GM10248 (cell line): ENCODE measurements at regions not wholly inside any gene's neighbourhood (a gene's known extent, or its start where the extent isn't known, plus 50 kb on each side); places are given as distances from the start of the nearest gene placed in this dataset.
A peak's percentile ranks its signal among the peaks of the same experiment; 100 is the strongest.
"Not testable (repeated sequence)": the region's sequence is repeated elsewhere in the genome, so short reads cannot be mapped to it uniquely, and the experiment has no call there.

Experiments used
- CTCF ChIA-PET: fragments of 300-600 bp; sonication (Branson Sonifier 250); formaldehyde crosslinking; extraction: SDS; loops from one replicate; lab custom pipeline; 2021; ENCODE audit warnings: antibody characterized with exemption; lab: Yijun Ruan, JAX
- POLR2A ChIA-PET: fragments of 350-650 bp; sonication (Branson Sonifier 250); formaldehyde crosslinking; extraction: SDS; loops from one replicate; lab custom pipeline; 2020; ENCODE audit warnings: antibody characterized with exemption; lab: Yijun Ruan, JAX
- DNase-seq: peaks from one replicate; pipeline ENCODE4 v3.0.0; 2012; ENCODE audit errors: extremely low spot score
- TF ChIP-seq, protein P1 (sequence below): IDR thresholded peaks from 2 replicates; pipeline ENCODE4 v1.5.1; 2012; ENCODE audit warnings: mild to moderate bottlenecking, low read depth; ENCODE audit errors: extremely low read depth, missing control alignments, control extremely low read depth

DNA sequence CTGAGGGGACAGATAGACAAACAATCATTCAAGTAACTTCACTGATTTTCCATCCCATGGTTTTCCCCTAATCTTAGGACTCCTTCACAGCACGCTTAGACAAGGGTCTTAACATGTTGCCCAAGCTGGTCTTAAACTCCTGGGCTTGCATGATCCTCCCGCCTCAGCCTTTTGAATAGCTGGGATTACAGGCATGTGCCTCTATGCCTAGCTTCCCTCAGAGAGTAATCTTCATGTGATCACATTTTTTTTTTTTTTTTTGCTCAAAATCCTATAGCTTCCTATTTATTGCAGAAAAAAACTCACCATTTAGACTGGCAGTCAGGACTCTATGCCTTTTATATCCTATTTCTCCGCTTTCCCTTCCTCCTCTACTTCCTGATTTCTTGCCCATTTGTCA lies 90.4 kb upstream of the DPH5 start:
- CTCF ChIA-PET, result interaction anchor here (0.8 to 2.3 kb wide), 4 partner anchors 10 to 172 kb away, joined by 3 to 6 read pairs (median 4); no protein-coding TSS in a partner anchor
- TF ChIP-seq, protein P1, sequence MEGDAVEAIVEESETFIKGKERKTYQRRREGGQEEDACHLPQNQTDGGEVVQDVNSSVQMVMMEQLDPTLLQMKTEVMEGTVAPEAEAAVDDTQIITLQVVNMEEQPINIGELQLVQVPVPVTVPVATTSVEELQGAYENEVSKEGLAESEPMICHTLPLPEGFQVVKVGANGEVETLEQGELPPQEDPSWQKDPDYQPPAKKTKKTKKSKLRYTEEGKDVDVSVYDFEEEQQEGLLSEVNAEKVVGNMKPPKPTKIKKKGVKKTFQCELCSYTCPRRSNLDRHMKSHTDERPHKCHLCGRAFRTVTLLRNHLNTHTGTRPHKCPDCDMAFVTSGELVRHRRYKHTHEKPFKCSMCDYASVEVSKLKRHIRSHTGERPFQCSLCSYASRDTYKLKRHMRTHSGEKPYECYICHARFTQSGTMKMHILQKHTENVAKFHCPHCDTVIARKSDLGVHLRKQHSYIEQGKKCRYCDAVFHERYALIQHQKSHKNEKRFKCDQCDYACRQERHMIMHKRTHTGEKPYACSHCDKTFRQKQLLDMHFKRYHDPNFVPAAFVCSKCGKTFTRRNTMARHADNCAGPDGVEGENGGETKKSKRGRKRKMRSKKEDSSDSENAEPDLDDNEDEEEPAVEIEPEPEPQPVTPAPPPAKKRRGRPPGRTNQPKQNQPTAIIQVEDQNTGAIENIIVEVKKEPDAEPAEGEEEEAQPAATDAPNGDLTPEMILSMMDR, result no peak
- no peak for DNase-seq
- POLR2A ChIA-PET, result no interaction called here

- no peak for DNase-seq
- TF ChIP-seq, protein P1, result no peak
- ChIA-PET POLR2A (no interaction called here), CTCF (interaction anchor here (0.6 to 2.3 kb wide), 4 partner anchors 11 to 173 kb away, joined by 3 to 6 read pairs (median 4); no protein-coding TSS in a partner anchor)
Measured at GRCh38 chr1:101115112-101115511, 89.5 kb upstream of the DPH5 start.

GRCh38 chr1:101114128-101114527 lies 88.5 kb upstream of the DPH5 start:
- POLR2A ChIA-PET, DNase-seq: not testable (repeated sequence)
- CTCF ChIA-PET, result interaction anchor here (0.8 to 2.3 kb wide), 2 partner anchors 10 to 25 kb away, joined by 3 to 6 read pairs; no protein-coding TSS in a partner anchor

DNA sequence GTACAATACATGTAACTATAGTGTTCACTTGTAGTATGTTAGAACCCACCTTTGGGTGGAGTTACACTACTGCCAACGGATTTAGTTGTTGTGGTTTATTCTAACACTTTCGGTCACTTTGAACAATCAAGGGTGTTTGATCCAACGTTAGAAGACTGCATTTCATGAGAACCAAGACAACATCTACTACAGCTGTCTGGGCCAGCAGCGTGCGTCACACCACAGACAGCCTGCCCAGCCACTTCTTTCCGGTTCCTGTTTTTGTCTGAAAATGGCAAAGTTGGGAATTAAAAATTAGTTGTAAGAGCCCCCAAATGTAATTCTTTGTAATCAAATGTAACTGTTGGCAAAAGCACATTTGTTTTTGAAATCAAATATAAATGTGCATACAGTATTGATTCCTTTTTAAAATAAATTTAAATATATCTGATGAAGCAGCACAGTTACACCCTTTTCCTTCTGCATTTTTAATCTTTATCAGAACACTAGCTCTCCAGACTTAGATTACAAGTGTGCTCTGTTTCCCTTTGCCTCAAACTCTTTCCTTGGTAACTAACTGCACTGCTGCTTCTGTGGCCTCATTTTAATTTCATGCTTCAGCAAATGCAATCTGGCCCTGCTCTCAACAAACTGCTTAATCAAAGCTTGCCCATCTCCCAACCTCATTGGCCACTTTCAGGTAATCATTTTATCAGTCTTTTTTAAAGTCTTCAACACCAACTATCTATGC lies 86.6 kb upstream of the DPH5 start:
- ChIA-PET CTCF (interaction anchor here (0.8 to 1.2 kb wide), 4 partner anchors 10 to 176 kb away, joined by 3 to 4 read pairs (median 3); no protein-coding TSS in a partner anchor), POLR2A (no interaction called here)
- TF ChIP-seq, protein P1, result no peak
- DNase-seq, result peak; percentile 12

DNA sequence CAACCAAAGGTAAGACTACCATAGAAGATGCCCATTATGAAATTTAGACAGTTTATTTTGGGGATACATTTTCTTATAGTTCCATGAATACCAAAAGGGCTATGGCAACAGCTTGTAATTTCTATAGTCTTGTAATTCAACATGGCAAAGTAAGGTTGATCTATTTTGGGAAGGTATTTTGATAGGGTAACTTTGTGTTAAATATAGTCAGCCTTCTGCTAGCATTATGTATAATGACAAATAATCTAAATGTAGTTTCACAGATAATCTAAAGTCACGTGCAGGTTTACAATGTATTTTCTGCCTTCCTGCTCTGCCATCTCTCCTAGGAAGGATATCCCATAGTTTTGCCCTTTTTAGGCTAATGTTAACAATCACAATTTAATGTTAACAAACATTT lies 85.9 kb upstream of the DPH5 start:
- DNase-seq, result no peak
- TF ChIP-seq, protein P1, result no peak
- ChIA-PET CTCF (interaction anchor here (1.1 to 1.4 kb wide), 2 partner anchors 8 to 48 kb away, joined by 3 to 4 read pairs; no protein-coding TSS in a partner anchor), POLR2A (no interaction called here)

DNA sequence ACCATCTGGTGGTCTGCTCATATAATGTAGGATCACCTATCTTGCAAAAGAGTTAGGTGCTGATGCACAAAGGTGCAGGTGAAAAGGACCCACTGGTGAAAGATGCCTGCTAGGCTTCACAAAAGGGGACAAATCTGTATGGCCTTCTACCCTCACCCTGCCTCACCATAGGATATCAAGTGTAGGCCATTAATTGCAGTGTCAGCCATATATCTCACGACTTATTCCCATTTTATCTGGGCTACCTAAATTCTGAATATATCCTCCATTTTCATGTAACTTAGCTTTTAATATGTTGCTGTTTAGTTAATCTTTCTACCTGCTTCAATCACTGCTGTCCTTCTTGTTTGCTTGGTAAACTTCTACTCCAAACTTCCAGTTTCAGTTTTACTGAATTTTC lies 84.2 kb upstream of the DPH5 start:
- ChIA-PET CTCF (interaction anchor here (1.1 to 1.3 kb wide), 3 partner anchors 17 to 36 kb away, joined by 3 to 6 read pairs (median 5); no protein-coding TSS in a partner anchor), POLR2A (no interaction called here)
- TF ChIP-seq, protein P1, result no peak
- DNase-seq, result no peak

- DNase-seq, result no peak
- TF ChIP-seq, protein P1, result no peak
- CTCF ChIA-PET, result no interaction called here
- POLR2A ChIA-PET, result no interaction called here
Measured at GRCh38 chr1:101108111-101108500, 82.5 kb upstream of the DPH5 start.
